ENCODE measurements at regions not wholly inside any gene's neighbourhood (a gene's known extent, or its start where the extent isn't known, plus 50 kb on each side); places are given as distances from the start of the nearest gene placed in this dataset.

GRCh38 chr6:126949786-126950185, 168.7 kb upstream of the RSPO3 start:
- CTCF ChIA-PET: no interaction called here
- no peak for TF ChIP-seq ZNF514 (tag by site-specific recombination; IDR thresholded peaks at IDR 0.05)
- TF ChIP-seq PRDM6 (tag by site-specific recombination; IDR thresholded peaks at IDR 0.05): no peak
- no peak for TF ChIP-seq ZSCAN18 (tag by site-specific recombination; IDR thresholded peaks at IDR 0.05)
- no peak for TF ChIP-seq ZNF658 (tag by site-specific recombination; IDR thresholded peaks at IDR 0.05)
- TF ChIP-seq MEIS1 (CRISPR knock-in tag; IDR thresholded peaks at IDR 0.05; ENCODE audit: borderline replicate concordance): no peak
- TF ChIP-seq ZNF140 (tag by site-specific recombination; IDR thresholded peaks at IDR 0.05): no peak
- no peak for TF ChIP-seq ZEB2 (tag by site-specific recombination; IDR thresholded peaks at IDR 0.05)
- no peak for TF ChIP-seq ZNF223 (tag by site-specific recombination; IDR thresholded peaks at IDR 0.05)
- no peak for TF ChIP-seq ZNF792 (tag by site-specific recombination; IDR thresholded peaks at IDR 0.05)
- no peak for TF ChIP-seq YY1 (tag by site-specific recombination; IDR thresholded peaks at IDR 0.05)
- TF ChIP-seq ZNF639 (tag by site-specific recombination; IDR thresholded peaks at IDR 0.05): no peak
- TF ChIP-seq ZNF157 (tag by site-specific recombination; IDR thresholded peaks at IDR 0.05): no peak
- no peak for TF ChIP-seq ZNF350 (tag by site-specific recombination; IDR thresholded peaks at IDR 0.05)
- TF ChIP-seq ZNF692 (tag by site-specific recombination; IDR thresholded peaks at IDR 0.05): no peak
- no peak for TF ChIP-seq ZNF555 (tag by site-specific recombination; conservative IDR thresholded peaks at IDR 0.05)
- no peak for TF ChIP-seq ZNF311 (tag by site-specific recombination; IDR thresholded peaks at IDR 0.05; ENCODE audit: borderline replicate concordance)
- no peak for TF ChIP-seq ZNF529 (tag by site-specific recombination; IDR thresholded peaks at IDR 0.05; ENCODE audit: insufficient replicate concordance)
- no peak for TF ChIP-seq ZNF600 (tag by site-specific recombination; IDR thresholded peaks at IDR 0.05)
- TF ChIP-seq ZNF785 (tag by site-specific recombination; IDR thresholded peaks at IDR 0.05): no peak
- Histone ChIP-seq H3K36me3 (ENCODE audit: control insufficient read depth in 2 of 2, insufficient read depth in 1 of 2, low read length in 2 of 2) (no peaks in the 10 kb centered on the region), H3K9me3 (ENCODE audit: control insufficient read depth, insufficient read depth, low read depth, low read length) (no peaks in the 10 kb centered on the region), H3K4me1 (ENCODE audit: control insufficient read depth, insufficient read depth, low read length) (no peaks in the 10 kb centered on the region), H3K4me3 (ENCODE audit: low read depth, low read length) (no peak overlapping the region), H3K27ac (ENCODE audit: extremely low read depth, low read depth, low read length) (no peak overlapping the region)
- POLR2A ChIA-PET: no interaction called here

GRCh38 chr6:126955621-126956020, 162.8 kb upstream of the RSPO3 start:
- CTCF ChIA-PET: interaction anchor here (0.6 to 0.7 kb wide), 2 partner anchors 14 to 16 kb away, joined by 3 read pairs; no protein-coding TSS in a partner anchor
- Histone ChIP-seq H3K4me3 (ENCODE audit: low read depth, low read length) (no peak overlapping the region), H3K9me3 (ENCODE audit: control insufficient read depth, insufficient read depth, low read depth, low read length) (no peaks in the 10 kb centered on the region), H3K36me3 (ENCODE audit: control insufficient read depth in 2 of 2, insufficient read depth in 1 of 2, low read length in 2 of 2) (no peaks in the 10 kb centered on the region), H3K4me1 (ENCODE audit: control insufficient read depth, insufficient read depth, low read length) (no peaks in the 10 kb centered on the region), H3K27ac (ENCODE audit: extremely low read depth, low read depth, low read length) (no peak overlapping the region)
- POLR2A ChIA-PET: no interaction called here
- TF ChIP-seq ZNF624 (tag by site-specific recombination; IDR thresholded peaks at IDR 0.05) (no peak), IKZF3 (tag by site-specific recombination; IDR thresholded peaks at IDR 0.05) (no peak), MEIS1 (CRISPR knock-in tag; IDR thresholded peaks at IDR 0.05; ENCODE audit: borderline replicate concordance) (no peak), ZNF791 (tag by site-specific recombination; IDR thresholded peaks at IDR 0.05) (no peak), ZNF501 (tag by site-specific recombination; IDR thresholded peaks at IDR 0.05) (no peak), ZNF239 (tag by site-specific recombination; IDR thresholded peaks at IDR 0.05) (no peak), ZNF10 (tag by site-specific recombination; IDR thresholded peaks at IDR 0.05) (no peak), ZNF18 (tag by site-specific recombination; IDR thresholded peaks at IDR 0.05) (no peak), ZNF24 (tag by site-specific recombination; IDR thresholded peaks at IDR 0.05) (no peak), ZNF426 (tag by site-specific recombination; IDR thresholded peaks at IDR 0.05) (no peak), ZNF423 (tag by site-specific recombination; IDR thresholded peaks at IDR 0.05) (no peak)

Data from HEK293 (cell line).